ENCODE measurements at regions not wholly inside any gene's neighbourhood (a gene's known extent, or its start where the extent isn't known, plus 50 kb on each side); places are given as distances from the start of the nearest gene placed in this dataset.

DNA sequence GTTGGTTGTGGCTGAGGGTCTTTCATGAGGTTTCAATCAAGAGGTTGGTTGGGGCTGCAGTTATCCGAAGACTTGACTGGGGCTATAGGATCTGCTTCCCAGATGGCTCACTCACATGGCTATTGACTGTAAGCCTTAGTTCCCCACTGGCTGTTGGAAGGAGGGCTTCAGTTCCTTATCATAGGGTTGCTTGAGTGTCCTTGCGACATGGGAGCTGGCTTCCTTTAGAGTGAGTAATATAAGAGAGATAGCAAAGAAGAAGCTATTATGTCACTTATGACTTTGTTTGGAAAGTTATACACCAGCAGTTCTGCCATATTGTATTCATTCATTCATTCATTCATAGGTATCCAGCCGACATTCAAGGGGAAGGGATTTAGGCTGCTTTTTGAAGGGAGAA lies 121.4 kb upstream of the WSCD1 start:
- H3K4me3 ChIP-seq = no peak overlapping the region
- no peaks in the 10 kb centered on the region for H3K9me3 ChIP-seq
- no peak for DNase-seq (ENCODE audit: extremely low spot score)
- peaks cover 0 to 24% (median 0%) of the 10 kb centered on the region in 4 donors for H3K27me3 ChIP-seq
- intact Hi-C loops (cut with DNase I) = no loop called here
- TF ChIP-seq, protein P1, sequence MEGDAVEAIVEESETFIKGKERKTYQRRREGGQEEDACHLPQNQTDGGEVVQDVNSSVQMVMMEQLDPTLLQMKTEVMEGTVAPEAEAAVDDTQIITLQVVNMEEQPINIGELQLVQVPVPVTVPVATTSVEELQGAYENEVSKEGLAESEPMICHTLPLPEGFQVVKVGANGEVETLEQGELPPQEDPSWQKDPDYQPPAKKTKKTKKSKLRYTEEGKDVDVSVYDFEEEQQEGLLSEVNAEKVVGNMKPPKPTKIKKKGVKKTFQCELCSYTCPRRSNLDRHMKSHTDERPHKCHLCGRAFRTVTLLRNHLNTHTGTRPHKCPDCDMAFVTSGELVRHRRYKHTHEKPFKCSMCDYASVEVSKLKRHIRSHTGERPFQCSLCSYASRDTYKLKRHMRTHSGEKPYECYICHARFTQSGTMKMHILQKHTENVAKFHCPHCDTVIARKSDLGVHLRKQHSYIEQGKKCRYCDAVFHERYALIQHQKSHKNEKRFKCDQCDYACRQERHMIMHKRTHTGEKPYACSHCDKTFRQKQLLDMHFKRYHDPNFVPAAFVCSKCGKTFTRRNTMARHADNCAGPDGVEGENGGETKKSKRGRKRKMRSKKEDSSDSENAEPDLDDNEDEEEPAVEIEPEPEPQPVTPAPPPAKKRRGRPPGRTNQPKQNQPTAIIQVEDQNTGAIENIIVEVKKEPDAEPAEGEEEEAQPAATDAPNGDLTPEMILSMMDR (IDR thresholded peaks at IDR 0.05) = no peak
- TF ChIP-seq POLR2AphosphoS5 (IDR thresholded peaks at IDR 0.05) (no peak), POLR2A (IDR thresholded peaks at IDR 0.05; ENCODE audit: low read depth) (no peak), EP300 (IDR thresholded peaks at IDR 0.05) (no peak)
- no peaks in the 10 kb centered on the region for H3K36me3 ChIP-seq
- WGBS = 92% methylated on average over 3 of the region's 3 CpGs
- no peaks in the 10 kb centered on the region for H3K4me1 ChIP-seq
- H3K27ac ChIP-seq (replicated peaks in 1 of 4) = no peak overlapping the region

DNA sequence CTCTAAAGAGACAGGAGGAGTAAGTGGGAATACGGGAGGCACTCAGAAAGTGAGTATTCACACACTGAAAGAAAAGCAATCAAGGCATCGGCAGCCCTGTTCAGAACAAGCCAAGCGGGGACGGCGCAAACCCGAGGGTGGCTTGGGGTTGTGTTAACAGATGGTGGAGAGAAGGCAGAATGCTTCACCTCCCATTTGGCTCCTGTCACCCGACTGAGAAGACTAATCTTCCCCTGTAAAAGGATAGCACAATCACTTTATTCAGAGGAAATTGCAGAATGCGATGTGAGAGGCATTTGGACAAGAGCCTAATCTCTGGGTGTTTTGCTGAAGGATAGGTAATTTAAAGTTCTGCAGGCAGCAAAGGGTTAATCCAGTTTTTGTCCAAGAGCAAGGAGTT lies 119.3 kb upstream of the WSCD1 start:
- Histone ChIP-seq H3K4me3 (no peak overlapping the region), H3K36me3 (no peaks in the 10 kb centered on the region), H3K4me1 (no peaks in the 10 kb centered on the region), H3K27ac (replicated peaks in 1 of 4) (no peak overlapping the region), H3K27me3 (peaks cover 0 to 24% (median 0%) of the 10 kb centered on the region in 4 donors), H3K9me3 (peaks cover 0 to 10% (median 8%) of the 10 kb centered on the region in 4 donors)
- TF ChIP-seq POLR2A (IDR thresholded peaks at IDR 0.05; ENCODE audit: low read depth) (no peak), POLR2AphosphoS5 (IDR thresholded peaks at IDR 0.05) (no peak), EP300 (IDR thresholded peaks at IDR 0.05) (no peak)
- TF ChIP-seq, protein P1 (IDR thresholded peaks at IDR 0.05) = no peak
- intact Hi-C loops (cut with DNase I) = no loop called here
- no peak for DNase-seq (ENCODE audit: extremely low spot score)
- 21% methylated on average over 8 of the region's 8 CpGs for WGBS

DNA sequence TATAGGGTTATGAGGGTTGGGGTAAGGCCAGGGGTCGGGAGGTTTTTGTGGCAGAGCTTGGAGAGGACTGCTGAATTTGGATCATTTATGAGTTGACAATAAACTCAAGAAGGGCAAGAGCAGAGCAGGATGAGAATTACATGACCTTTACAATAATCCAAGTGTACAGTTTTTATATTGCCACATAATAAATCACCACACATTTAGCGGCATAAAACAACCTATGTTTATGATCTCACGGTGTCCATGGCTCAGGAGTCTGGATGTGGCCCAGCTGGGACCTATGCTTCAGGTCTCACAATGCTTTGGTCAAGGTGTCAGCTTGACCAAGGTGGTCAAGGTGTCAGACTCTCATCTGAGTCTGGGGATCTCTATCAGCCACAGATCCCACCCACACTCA lies 118.3 kb upstream of the WSCD1 start:
- Histone ChIP-seq H3K27me3 (peaks cover 0 to 31% (median 0%) of the 10 kb centered on the region in 4 donors), H3K4me3 (no peak overlapping the region), H3K36me3 (no peaks in the 10 kb centered on the region), H3K9me3 (peaks cover 0 to 19% (median 16%) of the 10 kb centered on the region in 4 donors), H3K27ac (replicated peaks in 1 of 4) (no peak overlapping the region), H3K4me1 (no peaks in the 10 kb centered on the region)
- TF ChIP-seq POLR2AphosphoS5 (IDR thresholded peaks at IDR 0.05) = no peak
- TF ChIP-seq, protein P1 (IDR thresholded peaks at IDR 0.05) = no peak
- no peak for TF ChIP-seq EP300 (IDR thresholded peaks at IDR 0.05)
- no peak for DNase-seq (ENCODE audit: extremely low spot score)
- WGBS = 41% methylated on average over 3 of the region's 3 CpGs
- intact Hi-C loops (cut with DNase I) = no loop called here

DNA sequence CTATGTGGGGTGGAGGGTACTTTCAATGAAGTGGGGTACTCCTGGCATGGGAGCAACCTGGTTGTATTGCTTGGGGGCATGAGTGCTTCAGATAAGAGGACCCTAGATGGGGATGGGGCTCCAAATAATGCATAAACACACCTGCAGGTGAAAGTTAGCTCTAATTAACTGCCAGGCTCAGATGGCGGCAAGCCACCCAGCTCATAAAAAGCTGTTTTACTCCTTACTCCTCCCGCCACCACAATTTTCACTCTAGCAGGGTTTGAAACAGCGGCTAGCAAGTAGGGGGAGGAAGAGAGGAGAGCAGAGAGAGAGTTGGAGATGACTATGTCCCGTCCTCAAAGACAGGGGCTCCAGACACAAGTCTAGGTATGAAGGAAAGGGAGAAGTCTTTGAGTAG lies 117.7 kb upstream of the WSCD1 start:
- Histone ChIP-seq H3K27ac (replicated peaks in 1 of 4) (no peak overlapping the region), H3K4me3 (no peak overlapping the region), H3K36me3 (no peaks in the 10 kb centered on the region), H3K4me1 (no peaks in the 10 kb centered on the region), H3K27me3 (peaks cover 0 to 32% (median 0%) of the 10 kb centered on the region in 4 donors), H3K9me3 (peaks cover 0 to 25% (median 16%) of the 10 kb centered on the region in 4 donors)
- intact Hi-C loops (cut with DNase I) = no loop called here
- no peak for DNase-seq (ENCODE audit: extremely low spot score)
- WGBS = 86% methylated on average over 4 of the region's 4 CpGs
- TF ChIP-seq EP300 (IDR thresholded peaks at IDR 0.05) = no peak
- TF ChIP-seq POLR2AphosphoS5 (IDR thresholded peaks at IDR 0.05) = no peak
- TF ChIP-seq, protein P1 (IDR thresholded peaks at IDR 0.05) = no peak
- no peak for TF ChIP-seq POLR2A (IDR thresholded peaks at IDR 0.05; ENCODE audit: low read depth)

DNA sequence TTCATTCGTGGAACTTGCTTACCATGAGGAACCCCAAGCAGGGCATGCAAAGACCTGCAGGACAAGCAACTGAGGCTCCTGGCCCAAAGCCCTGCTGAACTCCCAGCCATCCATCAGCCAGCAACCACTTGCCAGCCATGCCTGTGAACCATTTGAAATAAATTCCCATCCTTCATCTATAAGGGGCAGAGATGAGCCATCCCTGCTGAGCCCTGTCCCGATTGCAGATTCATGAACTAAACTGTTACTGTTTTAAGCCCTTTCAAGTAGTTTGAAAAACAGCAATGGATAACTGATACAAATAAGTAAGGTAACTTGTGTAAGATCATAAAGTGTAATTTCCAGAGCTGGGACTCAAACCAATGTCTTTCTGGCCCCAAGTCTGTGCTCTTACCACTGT lies 114.4 kb upstream of the WSCD1 start:
- H3K9me3 ChIP-seq = peaks cover 0 to 25% (median 16%) of the 10 kb centered on the region in 4 donors
- no peak for DNase-seq (ENCODE audit: extremely low spot score)
- intact Hi-C loops (cut with DNase I) = no loop called here
- peaks cover 0 to 34% (median 0%) of the 10 kb centered on the region in 4 donors for H3K27me3 ChIP-seq
- H3K36me3 ChIP-seq = no peaks in the 10 kb centered on the region
- TF ChIP-seq, protein P1 (IDR thresholded peaks at IDR 0.05) = no peak
- no peak for TF ChIP-seq EP300 (IDR thresholded peaks at IDR 0.05)
- H3K4me1 ChIP-seq = no peaks in the 10 kb centered on the region
- 92% methylated on average over 2 of the region's 2 CpGs for WGBS
- no peak overlapping the region for H3K27ac ChIP-seq (replicated peaks in 1 of 4)
- H3K4me3 ChIP-seq = no peak overlapping the region

Measured in esophagus muscularis mucosa (tissue), 4 donors.